CD4-positive, alpha-beta T cell treated with Interleukin-17A for 1 hour (primary cell): ENCODE measurements at regions not wholly inside any gene's neighbourhood (a gene's known extent, or its start where the extent isn't known, plus 50 kb on each side); places are given as distances from the start of the nearest gene placed in this dataset.
"Not testable (repeated sequence)": the region's sequence is repeated elsewhere in the genome, so short reads cannot be mapped to it uniquely, and the experiment has no call there.

Experiments used
- DNase-seq: peaks from one replicate; pipeline ENCODE4 v3.0.0-alpha.2; 2020

DNA sequence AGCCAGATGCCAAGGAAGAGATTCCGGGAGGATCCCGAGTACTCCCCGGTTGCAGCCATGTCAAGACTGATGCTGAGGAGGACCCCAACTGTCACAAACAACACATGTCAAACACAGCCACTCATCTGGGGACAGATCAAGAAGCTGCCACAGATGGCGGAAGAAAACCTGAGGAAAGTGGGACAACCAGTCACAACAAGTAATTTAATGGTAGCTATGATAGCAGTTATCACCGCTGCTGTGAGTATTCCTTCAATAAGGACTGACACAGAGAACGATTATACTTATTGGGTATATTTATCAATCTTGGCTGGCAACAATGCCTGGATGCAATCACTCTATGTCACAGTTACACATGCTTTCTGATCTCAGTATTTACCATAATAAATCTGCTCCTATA, 763.4 kb downstream of the DHX35 start:
- not testable (repeated sequence) for DNase-seq

DNA sequence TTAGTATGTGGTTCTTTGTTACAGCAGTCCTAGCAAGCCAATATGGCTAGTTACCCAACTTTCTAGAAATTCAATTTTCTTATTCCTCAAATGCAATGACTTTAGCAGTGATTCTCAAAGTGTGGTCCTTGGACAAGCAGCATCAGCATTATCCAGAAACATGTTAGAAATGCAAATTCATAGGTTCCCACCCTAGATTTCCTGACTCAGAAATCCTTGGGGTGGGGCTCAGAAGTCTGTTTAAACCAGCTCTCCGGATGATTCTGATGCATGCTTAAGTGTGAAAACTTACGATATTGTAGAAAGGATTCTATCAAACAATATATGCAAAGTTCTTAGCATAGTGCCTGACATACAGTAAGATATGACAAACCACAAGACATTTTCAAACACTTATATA, 757.1 kb downstream of the DHX35 start:
- no peak for DNase-seq

DNA sequence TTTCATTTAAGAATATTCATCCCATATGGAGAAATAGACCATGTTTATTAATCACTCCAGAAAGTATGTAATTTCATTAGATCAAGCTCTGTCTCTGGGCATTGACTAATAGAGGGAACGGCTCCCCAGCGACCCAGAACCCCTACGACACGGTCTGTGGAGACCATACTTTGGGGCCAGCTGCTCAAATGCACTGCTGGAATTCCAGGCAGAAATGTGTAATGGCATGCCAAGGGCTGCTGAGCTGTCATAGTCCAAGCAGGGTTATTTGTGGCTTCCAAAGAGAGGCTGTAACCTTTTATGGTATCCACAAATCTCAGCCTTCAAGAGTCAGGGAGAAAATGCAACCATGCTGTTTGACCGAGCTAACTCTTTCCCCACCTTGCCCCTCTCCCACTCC, 755.8 kb downstream of the DHX35 start:
- no peak for DNase-seq

- DNase-seq: no peak
These were observed 754.7 kb downstream of the DHX35 start for GRCh38 chr20:39716796-39717341.

DNA sequence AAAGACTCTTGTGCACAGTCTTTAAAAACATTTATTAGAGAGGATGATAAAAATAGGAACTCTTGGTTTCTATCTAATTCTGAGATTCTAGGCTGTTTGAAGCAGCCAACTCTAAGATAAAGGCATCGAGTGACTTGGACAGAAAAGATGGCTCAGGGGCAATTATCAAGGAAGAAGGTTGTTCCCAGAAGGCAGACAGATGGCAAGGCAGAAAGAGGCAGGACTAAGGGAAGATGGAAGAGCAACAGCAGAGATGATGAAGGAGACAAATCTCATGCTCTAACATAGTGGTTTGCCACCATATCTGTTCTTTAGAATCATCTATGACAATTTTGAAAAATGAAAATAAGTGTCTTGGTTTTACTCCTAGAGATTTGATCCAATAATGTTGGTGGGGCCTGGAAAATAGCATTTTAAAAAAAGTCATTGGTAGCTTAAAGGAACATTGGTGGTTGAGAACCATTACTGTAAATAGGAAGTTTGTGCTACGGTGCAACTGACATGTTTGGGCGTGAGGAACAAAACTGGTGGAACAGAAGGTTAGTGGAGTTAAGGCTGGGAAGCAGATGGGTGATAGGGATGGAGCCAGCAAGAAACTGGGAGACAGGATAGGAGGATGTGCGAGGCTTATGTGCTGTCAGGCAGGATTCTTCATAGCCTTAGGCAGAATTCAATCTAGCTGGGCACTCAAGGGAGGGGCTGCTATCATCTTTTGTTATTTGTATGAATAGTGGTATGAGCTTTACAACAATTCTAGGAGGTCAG, 751.1 kb downstream of the DHX35 start:
- no peak for DNase-seq

- DNase-seq: no peak
These were observed 744.1 kb downstream of the DHX35 start for GRCh38 chr20:39706184-39706663.

- DNase-seq: no peak
These were observed 742.9 kb downstream of the DHX35 start for GRCh38 chr20:39705032-39705431.

GRCh38 chr20:39703357-39703756, 741.2 kb downstream of the DHX35 start:
- DNase-seq: not testable (repeated sequence)

DNA sequence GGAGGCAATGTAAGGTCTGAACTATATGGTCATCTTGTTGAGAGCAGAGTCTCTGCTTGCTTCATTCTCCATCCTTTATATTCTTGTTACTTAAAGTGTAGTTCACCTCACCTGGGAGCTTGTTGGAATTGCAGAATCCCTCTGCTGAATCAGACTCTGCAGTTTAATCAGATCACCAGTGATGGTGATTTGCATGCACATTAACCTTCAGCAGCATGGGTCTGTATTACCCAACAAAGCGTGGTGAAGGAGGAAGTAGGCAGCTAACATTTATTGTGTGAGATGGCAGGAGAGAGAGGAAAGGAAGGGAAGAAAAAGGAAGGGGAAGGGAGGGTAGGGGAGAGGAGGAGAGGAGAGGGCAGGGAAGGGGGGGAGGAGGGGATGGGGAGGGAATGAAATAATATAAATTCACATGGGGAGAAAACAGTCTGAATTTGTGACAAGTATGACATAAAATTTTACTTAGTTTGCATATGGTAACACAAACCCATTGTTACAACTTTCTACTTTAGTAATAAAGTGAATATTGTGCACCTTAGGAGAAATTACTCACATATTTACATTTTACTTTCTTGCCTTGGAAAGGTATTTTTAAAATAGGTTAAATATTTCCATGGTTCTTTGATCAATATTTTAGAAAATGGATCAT, 740.7 kb downstream of the DHX35 start:
- DNase-seq: no peak

GRCh38 chr20:39700528-39700927, 738.4 kb downstream of the DHX35 start:
- no peak for DNase-seq

DNA sequence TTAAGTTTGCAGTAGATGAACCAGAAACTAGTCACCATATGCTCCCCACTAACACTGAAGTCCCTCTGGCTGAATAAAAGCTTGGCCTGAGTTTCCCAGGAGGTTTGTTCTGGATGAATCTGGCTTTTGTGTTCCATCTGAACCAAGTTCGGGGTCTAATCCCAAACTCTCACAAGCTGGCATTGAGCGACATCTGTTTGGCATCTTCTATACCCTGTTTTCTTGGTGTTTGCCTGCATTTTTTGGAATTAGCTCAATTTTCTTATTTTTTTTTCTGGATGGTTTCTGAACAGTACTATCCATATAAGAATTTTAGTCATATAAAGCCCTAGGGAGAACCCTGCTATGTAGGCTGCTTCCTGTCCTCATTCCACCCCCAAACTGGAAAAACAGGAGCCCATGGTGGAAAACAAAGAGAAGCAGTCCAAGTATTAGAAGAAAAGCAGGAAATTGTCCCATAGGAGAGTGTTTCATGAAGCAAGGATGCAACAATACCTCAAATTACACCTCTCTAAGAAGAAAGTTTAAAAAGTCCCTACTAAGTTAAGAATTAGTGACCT, 737.1 kb downstream of the DHX35 start:
- DNase-seq: no peak

- no peak for DNase-seq
These were observed 736.6 kb downstream of the DHX35 start for GRCh38 chr20:39698752-39699151.

DNA sequence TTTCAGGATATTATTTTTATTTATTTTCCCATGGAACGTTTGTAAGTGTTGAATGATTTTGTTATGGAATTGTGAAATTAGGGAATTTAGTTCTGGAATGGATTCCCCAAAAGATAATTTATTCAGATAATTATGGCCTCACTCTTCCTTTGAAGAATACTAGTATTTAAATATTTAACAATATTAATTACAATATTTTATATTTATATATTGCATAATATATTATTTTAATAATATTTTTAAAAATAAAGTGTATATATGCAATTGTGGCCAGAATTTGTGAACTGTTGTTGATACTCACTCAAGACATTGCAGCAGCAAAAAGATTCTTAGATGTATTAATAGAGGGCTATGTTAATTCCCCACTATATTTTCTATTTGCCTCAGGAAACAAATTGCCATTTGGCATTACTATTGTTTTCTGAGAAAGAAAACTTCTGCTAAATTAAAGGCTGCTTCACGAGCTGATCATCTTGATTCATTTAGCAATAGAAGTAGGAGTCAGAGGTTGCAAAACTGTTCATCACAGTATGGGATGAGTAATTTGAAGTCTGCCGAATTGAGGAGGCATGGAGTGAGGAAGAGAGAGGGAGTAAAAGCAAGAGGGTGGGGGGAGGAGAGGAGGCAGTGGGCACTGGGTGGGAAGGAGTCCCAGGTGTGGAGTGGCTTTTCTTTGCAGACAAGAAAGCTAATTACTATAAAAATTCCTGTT, 729.2 kb downstream of the DHX35 start:
- DNase-seq: no peak

- no peak for DNase-seq
These were observed 714.8 kb downstream of the DHX35 start for GRCh38 chr20:39676857-39677391.

GRCh38 chr20:39676241-39676640, 714.1 kb downstream of the DHX35 start:
- no peak for DNase-seq

DNA sequence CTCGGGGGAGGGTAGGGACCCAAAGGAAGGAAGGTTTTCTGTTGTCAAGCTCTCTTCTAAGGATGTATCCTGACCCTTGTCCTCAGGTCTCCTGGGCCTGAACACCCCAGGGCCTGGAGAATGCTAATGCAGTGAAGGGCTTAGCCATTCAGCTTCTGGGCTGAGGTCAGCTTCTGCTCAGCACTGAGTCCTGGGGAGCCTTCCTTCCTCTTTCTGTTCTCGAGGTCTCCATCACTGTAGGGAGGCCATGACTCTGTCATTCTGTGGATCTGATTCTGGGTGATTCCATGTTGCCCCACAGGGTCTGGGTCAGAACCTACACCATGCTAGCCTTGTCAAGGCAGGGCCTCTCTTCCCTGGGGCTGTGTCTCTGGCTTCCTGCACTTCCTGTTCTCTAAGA, 712.7 kb downstream of the DHX35 start:
- no peak for DNase-seq

GRCh38 chr20:39670988-39671387, 708.8 kb downstream of the DHX35 start:
- DNase-seq: no peak

DNA sequence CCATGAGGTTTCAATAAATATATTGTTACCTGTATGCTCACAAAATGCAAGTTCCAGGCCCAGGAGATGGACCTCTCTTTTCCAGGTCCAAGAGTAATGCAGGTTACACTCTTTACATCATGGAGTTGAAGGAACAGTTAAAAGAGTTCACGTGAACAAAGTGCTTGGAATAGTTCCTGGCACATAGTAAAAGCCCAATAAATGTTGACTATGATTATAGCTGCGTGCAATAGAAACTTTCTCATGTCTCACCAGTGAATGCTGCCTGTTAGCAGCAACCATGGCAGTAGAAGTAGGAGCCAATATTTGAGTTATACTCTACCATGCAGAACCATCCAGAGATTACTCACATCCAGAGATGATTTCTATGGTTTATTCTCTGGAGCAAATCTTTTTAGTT, 707.5 kb downstream of the DHX35 start:
- no peak for DNase-seq

- no peak for DNase-seq
These were observed 705.9 kb downstream of the DHX35 start for GRCh38 chr20:39668038-39668437.

- no peak for DNase-seq
These were observed 699.7 kb downstream of the DHX35 start for GRCh38 chr20:39661833-39662232.

DNA sequence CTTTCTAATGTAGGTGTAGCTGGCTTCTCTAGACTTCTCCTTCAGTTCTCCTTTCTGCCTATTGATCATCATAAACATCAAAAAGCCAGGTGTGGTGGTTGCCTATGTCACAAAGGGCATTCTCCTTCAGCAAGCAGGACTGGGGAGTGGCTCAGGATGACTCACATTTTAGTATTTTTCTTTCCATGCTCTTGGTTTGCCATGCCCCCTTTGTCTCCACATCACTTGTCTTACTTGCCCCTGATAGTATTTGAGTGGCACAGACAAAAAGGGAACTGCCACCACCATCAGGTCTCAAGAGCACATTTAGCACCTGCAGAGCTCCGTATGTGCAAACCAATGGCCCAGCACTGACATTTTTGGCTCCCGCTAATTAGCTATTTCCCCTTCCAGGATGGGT, 698.8 kb downstream of the DHX35 start:
- no peak for DNase-seq

GRCh38 chr20:39660226-39660625, 698.1 kb downstream of the DHX35 start:
- DNase-seq: no peak
